ENCODE measurements at regions not wholly inside any gene's neighbourhood (a gene's known extent, or its start where the extent isn't known, plus 50 kb on each side); places are given as distances from the start of the nearest gene placed in this dataset.

GRCh38 chr7:94056796-94057207 lies 52.6 kb upstream of the BET1 start:
- Histone ChIP-seq H2AFZ (ENCODE audit: low read depth, low read length) (no peak overlapping the region), H3K9ac (ENCODE audit: low read length) (no peak overlapping the region), H3K27me3 (ENCODE audit: insufficient read depth, low read depth, low read length) (no peaks in the 10 kb centered on the region), H3K4me2 (ENCODE audit: low read length) (no peak overlapping the region), H4K20me1 (ENCODE audit: insufficient read depth) (no peaks in the 10 kb centered on the region), H3K79me2 (replicated peaks; ENCODE audit: insufficient read depth, low read length) (no peaks in the 10 kb centered on the region), H3K9me2 (ENCODE audit: insufficient read depth, low read length) (no peaks in the 10 kb centered on the region), H3K4me3 (ENCODE audit: low read length) (no peak overlapping the region), H3K27ac (ENCODE audit: low read length) (no peak overlapping the region), H3F3A (ENCODE audit: insufficient read depth, low read length, poor library complexity, severe bottlenecking) (no peaks in the 10 kb centered on the region), H3K9me3 (ENCODE audit: low read length) (no peaks in the 10 kb centered on the region), H3K36me3 (ENCODE audit: insufficient read depth, low read length) (no peaks in the 10 kb centered on the region)
- TF ChIP-seq RAD21 (conservative IDR thresholded peaks at IDR 0.05), result no peak
- TF ChIP-seq REST (IDR thresholded peaks at IDR 0.05; ENCODE audit: borderline replicate concordance), result no peak
- no peak for TF ChIP-seq EZH2 (IDR thresholded peaks at IDR 0.05; ENCODE audit: borderline replicate concordance, insufficient read depth, low read length, poor library complexity, severe bottlenecking)
- TF ChIP-seq CTCF (IDR thresholded peaks at IDR 0.05; ENCODE audit: poor library complexity, severe bottlenecking), result no peak
- no peak for TF ChIP-seq MXI1 (conservative IDR thresholded peaks at IDR 0.05; ENCODE audit: poor library complexity, severe bottlenecking)
- TF ChIP-seq POLR2AphosphoS5 (IDR thresholded peaks at IDR 0.05), result no peak
- TF ChIP-seq TAF1 (IDR thresholded peaks at IDR 0.05; ENCODE audit: low read depth), result no peak
- no peak for TF ChIP-seq SMC3 (conservative IDR thresholded peaks at IDR 0.05; ENCODE audit: poor library complexity)
- no peak for TF ChIP-seq EP300 (conservative IDR thresholded peaks at IDR 0.05; ENCODE audit: poor library complexity, severe bottlenecking)

GRCh38 chr7:94057955-94058354 lies 53.8 kb upstream of the BET1 start:
- no peak overlapping the region for H2AFZ ChIP-seq (ENCODE audit: low read depth, low read length)
- H3K27me3 ChIP-seq (ENCODE audit: insufficient read depth, low read depth, low read length), result no peaks in the 10 kb centered on the region
- no peak overlapping the region for H3K27ac ChIP-seq (ENCODE audit: low read length)
- no peak overlapping the region for H3K4me2 ChIP-seq (ENCODE audit: low read length)
- no peaks in the 10 kb centered on the region for H3K79me2 ChIP-seq (replicated peaks; ENCODE audit: insufficient read depth, low read length)
- no peak overlapping the region for H3K9ac ChIP-seq (ENCODE audit: low read length)
- H4K20me1 ChIP-seq (ENCODE audit: insufficient read depth), result no peaks in the 10 kb centered on the region
- H3K9me2 ChIP-seq (ENCODE audit: insufficient read depth, low read length), result no peaks in the 10 kb centered on the region
- TF ChIP-seq RAD21 (conservative IDR thresholded peaks at IDR 0.05), result no peak
- TF ChIP-seq MXI1 (conservative IDR thresholded peaks at IDR 0.05; ENCODE audit: poor library complexity, severe bottlenecking), result no peak
- TF ChIP-seq CTCF (IDR thresholded peaks at IDR 0.05; ENCODE audit: poor library complexity, severe bottlenecking), result no peak
- no peaks in the 10 kb centered on the region for H3F3A ChIP-seq (ENCODE audit: insufficient read depth, low read length, poor library complexity, severe bottlenecking)
- H3K36me3 ChIP-seq (ENCODE audit: insufficient read depth, low read length), result no peaks in the 10 kb centered on the region
- H3K9me3 ChIP-seq (ENCODE audit: low read length), result no peaks in the 10 kb centered on the region
- no peak overlapping the region for H3K4me3 ChIP-seq (ENCODE audit: low read length)
